ENCODE measurements at regions not wholly inside any gene's neighbourhood (a gene's known extent, or its start where the extent isn't known, plus 50 kb on each side); places are given as distances from the start of the nearest gene placed in this dataset.
"Not testable (repeated sequence)": the region's sequence is repeated elsewhere in the genome, so short reads cannot be mapped to it uniquely, and the experiment has no call there.

GRCh38 chr6:145137425-145137824 is 597.9 kb downstream of the EPM2A start:
- no peak for DNase-seq

- no peak for DNase-seq
These were observed 596.7 kb downstream of the EPM2A start for GRCh38 chr6:145138469-145139139.

- no peak for DNase-seq
These were observed 596.0 kb downstream of the EPM2A start for GRCh38 chr6:145139140-145139850.

- DNase-seq = no peak
These were observed 595.4 kb downstream of the EPM2A start for GRCh38 chr6:145139895-145140294.

GRCh38 chr6:145141572-145141971 is 593.7 kb downstream of the EPM2A start:
- DNase-seq = no peak

- no peak for DNase-seq
These were observed 592.4 kb downstream of the EPM2A start for GRCh38 chr6:145142958-145143357.

GRCh38 chr6:145143379-145143778 is 591.9 kb downstream of the EPM2A start:
- DNase-seq = no peak

GRCh38 chr6:145147559-145147958 is 587.8 kb downstream of the EPM2A start:
- no peak for DNase-seq

GRCh38 chr6:145147981-145148749 is 587.2 kb downstream of the EPM2A start:
- no peak for DNase-seq

- DNase-seq = no peak
These were observed 586.5 kb downstream of the EPM2A start for GRCh38 chr6:145148776-145149175.

- no peak for DNase-seq
These were observed 583.7 kb downstream of the EPM2A start for GRCh38 chr6:145151624-145152023.

- no peak for DNase-seq
These were observed 581.8 kb downstream of the EPM2A start for GRCh38 chr6:145153495-145153894.

GRCh38 chr6:145155411-145155810 is 579.9 kb downstream of the EPM2A start:
- DNase-seq = no peak

GRCh38 chr6:145155873-145156782 is 579.2 kb downstream of the EPM2A start:
- DNase-seq = no peak

GRCh38 chr6:145158636-145159035 is 576.7 kb downstream of the EPM2A start:
- DNase-seq = not testable (repeated sequence)

GRCh38 chr6:145159921-145160320 is 575.4 kb downstream of the EPM2A start:
- no peak for DNase-seq

GRCh38 chr6:145161501-145161900 is 573.8 kb downstream of the EPM2A start:
- no peak for DNase-seq

GRCh38 chr6:145169726-145170224 is 565.5 kb downstream of the EPM2A start:
- DNase-seq = no peak

- no peak for DNase-seq
These were observed 559.9 kb downstream of the EPM2A start for GRCh38 chr6:145175470-145175869.

- no peak for DNase-seq
These were observed 556.9 kb downstream of the EPM2A start for GRCh38 chr6:145178391-145178790.

GRCh38 chr6:145187491-145188206 is 547.7 kb downstream of the EPM2A start:
- no peak for DNase-seq
